ENCODE measurements at regions not wholly inside any gene's neighbourhood (a gene's known extent, or its start where the extent isn't known, plus 50 kb on each side); places are given as distances from the start of the nearest gene placed in this dataset.

- Histone ChIP-seq H3K36me3 (replicated peaks; ENCODE audit: control insufficient read depth, insufficient read depth, low read length) (no peaks in the 10 kb centered on the region), H3K27me3 (ENCODE audit: control insufficient read depth, insufficient read depth, low read length) (no peaks in the 10 kb centered on the region), H3K4me3 (ENCODE audit: insufficient read depth, low read depth, low read length) (no peak overlapping the region)
- no peak for DNase-seq
Observed at GRCh38 chr5:93087326-93087725, 493.7 kb downstream of the NR2F1-AS1 start.

GRCh38 chr5:93082981-93083380 is 498.0 kb downstream of the NR2F1-AS1 start:
- Histone ChIP-seq H3K4me3 (ENCODE audit: insufficient read depth, low read depth, low read length) (no peak overlapping the region), H3K27me3 (ENCODE audit: control insufficient read depth, insufficient read depth, low read length) (no peaks in the 10 kb centered on the region), H3K36me3 (replicated peaks; ENCODE audit: control insufficient read depth, insufficient read depth, low read length) (no peaks in the 10 kb centered on the region)
- no peak for DNase-seq

GRCh38 chr5:93079046-93079445 is 502.0 kb downstream of the NR2F1-AS1 start:
- no peak for DNase-seq
- no peaks in the 10 kb centered on the region for H3K36me3 ChIP-seq (replicated peaks; ENCODE audit: control insufficient read depth, insufficient read depth, low read length)
- no peaks in the 10 kb centered on the region for H3K27me3 ChIP-seq (ENCODE audit: control insufficient read depth, insufficient read depth, low read length)
- H3K4me3 ChIP-seq (ENCODE audit: insufficient read depth, low read depth, low read length): no peak overlapping the region

GRCh38 chr5:93078082-93079038 is 502.7 kb downstream of the NR2F1-AS1 start:
- no peak overlapping the region for H3K4me3 ChIP-seq (ENCODE audit: insufficient read depth, low read depth, low read length)
- DNase-seq: no peak
- H3K36me3 ChIP-seq (replicated peaks; ENCODE audit: control insufficient read depth, insufficient read depth, low read length): no peaks in the 10 kb centered on the region

GRCh38 chr5:93076566-93076965 is 504.5 kb downstream of the NR2F1-AS1 start:
- Histone ChIP-seq H3K27me3 (ENCODE audit: control insufficient read depth, insufficient read depth, low read length) (no peaks in the 10 kb centered on the region), H3K36me3 (replicated peaks; ENCODE audit: control insufficient read depth, insufficient read depth, low read length) (no peaks in the 10 kb centered on the region), H3K4me3 (ENCODE audit: insufficient read depth, low read depth, low read length) (no peak overlapping the region)
- no peak for DNase-seq

More at GRCh38 chr5:93078082-93079038, 502.7 kb downstream of the NR2F1-AS1 start:
- no peaks in the 10 kb centered on the region for H3K27me3 ChIP-seq (ENCODE audit: control insufficient read depth, insufficient read depth, low read length)

GRCh38 chr5:93076096-93076495 is 504.9 kb downstream of the NR2F1-AS1 start:
- no peak for DNase-seq
- Histone ChIP-seq H3K27me3 (ENCODE audit: control insufficient read depth, insufficient read depth, low read length) (no peaks in the 10 kb centered on the region), H3K36me3 (replicated peaks; ENCODE audit: control insufficient read depth, insufficient read depth, low read length) (no peaks in the 10 kb centered on the region), H3K4me3 (ENCODE audit: insufficient read depth, low read depth, low read length) (no peak overlapping the region)

- no peak for DNase-seq
- Histone ChIP-seq H3K27me3 (ENCODE audit: control insufficient read depth, insufficient read depth, low read length) (no peaks in the 10 kb centered on the region), H3K36me3 (replicated peaks; ENCODE audit: control insufficient read depth, insufficient read depth, low read length) (no peaks in the 10 kb centered on the region), H3K4me3 (ENCODE audit: insufficient read depth, low read depth, low read length) (no peak overlapping the region)
Observed at GRCh38 chr5:93073547-93073946, 507.5 kb downstream of the NR2F1-AS1 start.

- no peak overlapping the region for H3K4me3 ChIP-seq (ENCODE audit: insufficient read depth, low read depth, low read length)
- H3K36me3 ChIP-seq (replicated peaks; ENCODE audit: control insufficient read depth, insufficient read depth, low read length): no peaks in the 10 kb centered on the region
- no peaks in the 10 kb centered on the region for H3K27me3 ChIP-seq (ENCODE audit: control insufficient read depth, insufficient read depth, low read length)
- DNase-seq: no peak
Observed at GRCh38 chr5:93072831-93073459, 508.1 kb downstream of the NR2F1-AS1 start.

GRCh38 chr5:93071710-93072109 is 509.3 kb downstream of the NR2F1-AS1 start:
- Histone ChIP-seq H3K27me3 (ENCODE audit: control insufficient read depth, insufficient read depth, low read length) (no peaks in the 10 kb centered on the region), H3K36me3 (replicated peaks; ENCODE audit: control insufficient read depth, insufficient read depth, low read length) (no peaks in the 10 kb centered on the region), H3K4me3 (ENCODE audit: insufficient read depth, low read depth, low read length) (no peak overlapping the region)
- no peak for DNase-seq

- H3K4me3 ChIP-seq (ENCODE audit: insufficient read depth, low read depth, low read length): no peak overlapping the region
- H3K36me3 ChIP-seq (replicated peaks; ENCODE audit: control insufficient read depth, insufficient read depth, low read length): no peaks in the 10 kb centered on the region
- H3K27me3 ChIP-seq (ENCODE audit: control insufficient read depth, insufficient read depth, low read length): no peaks in the 10 kb centered on the region
- DNase-seq: no peak
Observed at GRCh38 chr5:93070938-93071337, 510.1 kb downstream of the NR2F1-AS1 start.

- no peak for DNase-seq
- no peaks in the 10 kb centered on the region for H3K27me3 ChIP-seq (ENCODE audit: control insufficient read depth, insufficient read depth, low read length)
- no peak overlapping the region for H3K4me3 ChIP-seq (ENCODE audit: insufficient read depth, low read depth, low read length)
- no peaks in the 10 kb centered on the region for H3K36me3 ChIP-seq (replicated peaks; ENCODE audit: control insufficient read depth, insufficient read depth, low read length)
Observed at GRCh38 chr5:93069276-93069675, 511.7 kb downstream of the NR2F1-AS1 start.

- DNase-seq: no peak
- H3K36me3 ChIP-seq (replicated peaks; ENCODE audit: control insufficient read depth, insufficient read depth, low read length): no peaks in the 10 kb centered on the region
Observed at GRCh38 chr5:93062548-93062947, 518.5 kb downstream of the NR2F1-AS1 start.

GRCh38 chr5:93058309-93058708 is 522.7 kb downstream of the NR2F1-AS1 start:
- Histone ChIP-seq H3K27me3 (ENCODE audit: control insufficient read depth, insufficient read depth, low read length) (no peaks in the 10 kb centered on the region), H3K4me3 (ENCODE audit: insufficient read depth, low read depth, low read length) (no peak overlapping the region), H3K36me3 (replicated peaks; ENCODE audit: control insufficient read depth, insufficient read depth, low read length) (no peaks in the 10 kb centered on the region)
- DNase-seq: no peak

More at GRCh38 chr5:93062548-93062947, 518.5 kb downstream of the NR2F1-AS1 start:
- Histone ChIP-seq H3K27me3 (ENCODE audit: control insufficient read depth, insufficient read depth, low read length) (no peaks in the 10 kb centered on the region), H3K4me3 (ENCODE audit: insufficient read depth, low read depth, low read length) (no peak overlapping the region)

- Histone ChIP-seq H3K4me3 (ENCODE audit: insufficient read depth, low read depth, low read length) (no peak overlapping the region), H3K27me3 (ENCODE audit: control insufficient read depth, insufficient read depth, low read length) (no peaks in the 10 kb centered on the region)
- DNase-seq: no peak
Observed at GRCh38 chr5:93057311-93057710, 523.7 kb downstream of the NR2F1-AS1 start.

GRCh38 chr5:93055971-93056370 is 525.0 kb downstream of the NR2F1-AS1 start:
- Histone ChIP-seq H3K27me3 (ENCODE audit: control insufficient read depth, insufficient read depth, low read length) (no peaks in the 10 kb centered on the region), H3K4me3 (ENCODE audit: insufficient read depth, low read depth, low read length) (no peak overlapping the region), H3K36me3 (replicated peaks; ENCODE audit: control insufficient read depth, insufficient read depth, low read length) (no peaks in the 10 kb centered on the region)
- no peak for DNase-seq

More at GRCh38 chr5:93057311-93057710, 523.7 kb downstream of the NR2F1-AS1 start:
- H3K36me3 ChIP-seq (replicated peaks; ENCODE audit: control insufficient read depth, insufficient read depth, low read length): no peaks in the 10 kb centered on the region
